ENCODE measurements at regions not wholly inside any gene's neighbourhood (a gene's known extent, or its start where the extent isn't known, plus 50 kb on each side); places are given as distances from the start of the nearest gene placed in this dataset.

DNA sequence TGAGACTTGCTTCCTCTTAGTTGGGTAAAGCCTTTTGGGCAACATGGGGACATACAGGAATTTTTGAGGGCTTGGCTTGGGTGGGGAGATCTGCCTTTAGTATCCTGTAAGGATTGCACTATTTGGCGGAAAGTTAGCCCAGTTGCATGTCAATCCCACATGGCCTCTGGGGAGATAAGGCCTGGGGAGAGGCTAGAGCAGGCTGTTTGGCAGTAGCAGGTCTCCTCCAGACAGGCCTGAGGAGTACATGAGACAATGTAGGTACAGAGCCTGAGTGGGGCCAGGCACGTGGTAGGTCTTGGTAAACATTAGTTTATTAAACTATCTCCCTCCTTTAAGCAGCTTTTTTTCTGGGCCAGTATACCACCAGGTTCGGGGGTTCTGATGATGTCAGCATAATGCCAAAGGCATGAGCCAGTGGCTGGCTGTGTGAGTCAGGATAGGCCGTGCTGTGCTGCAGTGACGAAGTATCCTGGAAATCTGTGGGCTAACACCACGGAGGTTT, 147.9 kb downstream of the VEGFA start:
- TF ChIP-seq, protein P1, sequence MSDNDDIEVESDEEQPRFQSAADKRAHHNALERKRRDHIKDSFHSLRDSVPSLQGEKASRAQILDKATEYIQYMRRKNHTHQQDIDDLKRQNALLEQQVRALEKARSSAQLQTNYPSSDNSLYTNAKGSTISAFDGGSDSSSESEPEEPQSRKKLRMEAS (IDR thresholded peaks at IDR 0.05; ENCODE audit: low read depth), result no peak
- TF ChIP-seq RFX5 (IDR thresholded peaks at IDR 0.05; ENCODE audit: low read length) (no peak), ELF1 (IDR thresholded peaks at IDR 0.05) (no peak), RXRA (IDR thresholded peaks at IDR 0.05; ENCODE audit: borderline replicate concordance, low read depth) (no peak), EZH2phosphoT487 (IDR thresholded peaks at IDR 0.05; ENCODE audit: borderline replicate concordance, low read depth) (no peak), SIN3A (IDR thresholded peaks at IDR 0.05; ENCODE audit: borderline replicate concordance, low read depth, low read length) (no peak), FOXJ3 (CRISPR knock-in tag; IDR thresholded peaks at IDR 0.05) (no peak)
- TF ChIP-seq, protein P2, sequence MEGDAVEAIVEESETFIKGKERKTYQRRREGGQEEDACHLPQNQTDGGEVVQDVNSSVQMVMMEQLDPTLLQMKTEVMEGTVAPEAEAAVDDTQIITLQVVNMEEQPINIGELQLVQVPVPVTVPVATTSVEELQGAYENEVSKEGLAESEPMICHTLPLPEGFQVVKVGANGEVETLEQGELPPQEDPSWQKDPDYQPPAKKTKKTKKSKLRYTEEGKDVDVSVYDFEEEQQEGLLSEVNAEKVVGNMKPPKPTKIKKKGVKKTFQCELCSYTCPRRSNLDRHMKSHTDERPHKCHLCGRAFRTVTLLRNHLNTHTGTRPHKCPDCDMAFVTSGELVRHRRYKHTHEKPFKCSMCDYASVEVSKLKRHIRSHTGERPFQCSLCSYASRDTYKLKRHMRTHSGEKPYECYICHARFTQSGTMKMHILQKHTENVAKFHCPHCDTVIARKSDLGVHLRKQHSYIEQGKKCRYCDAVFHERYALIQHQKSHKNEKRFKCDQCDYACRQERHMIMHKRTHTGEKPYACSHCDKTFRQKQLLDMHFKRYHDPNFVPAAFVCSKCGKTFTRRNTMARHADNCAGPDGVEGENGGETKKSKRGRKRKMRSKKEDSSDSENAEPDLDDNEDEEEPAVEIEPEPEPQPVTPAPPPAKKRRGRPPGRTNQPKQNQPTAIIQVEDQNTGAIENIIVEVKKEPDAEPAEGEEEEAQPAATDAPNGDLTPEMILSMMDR (IDR thresholded peaks at IDR 0.05), result no peak

Data from SK-N-SH (cell line).